Activated CD8-positive, alpha-beta memory T cell treated with anti-CD3 and anti-CD28 coated beads for 36 hours (primary cell): ENCODE measurements at regions not wholly inside any gene's neighbourhood (a gene's known extent, or its start where the extent isn't known, plus 50 kb on each side); places are given as distances from the start of the nearest gene placed in this dataset.
"Not testable (repeated sequence)": the region's sequence is repeated elsewhere in the genome, so short reads cannot be mapped to it uniquely, and the experiment has no call there.

Experiments
- CTCF ChIA-PET: fragments of 350-600 bp; sonication (Branson Sonifier 250); formaldehyde crosslinking; loops from one replicate; lab custom pipeline; 2021; ENCODE audit warnings: antibody characterized with exemption; lab: Charles Lee
- POLR2A ChIA-PET: fragments of 350-600 bp; sonication (Branson Sonifier 250); formaldehyde crosslinking; loops from one replicate; lab custom pipeline; 2021; ENCODE audit warnings: antibody characterized with exemption; lab: Charles Lee

- ChIA-PET CTCF (interaction anchor here (0.8 to 0.9 kb wide), 2 partner anchors 142 to 700 kb away, joined by 3 read pairs; no protein-coding TSS in a partner anchor), POLR2A (no interaction called here)
Observed at GRCh38 chr3:18989237-18989795, 159.0 kb upstream of the KCNH8 start.

GRCh38 chr3:18988614-18989229 lies 159.6 kb upstream of the KCNH8 start:
- ChIA-PET CTCF (interaction anchor here (0.7 to 0.9 kb wide), 3 partner anchors 142 to 861 kb away, joined by 3 to 4 read pairs (median 3); no protein-coding TSS in a partner anchor), POLR2A (no interaction called here)

GRCh38 chr3:18987862-18988447 lies 160.4 kb upstream of the KCNH8 start:
- CTCF ChIA-PET, result interaction anchor here (0.7 kb wide), 1 partner anchor 860 kb away, joined by 4 read pairs; no protein-coding TSS in a partner anchor
- POLR2A ChIA-PET, result no interaction called here

- CTCF ChIA-PET, result no interaction called here
- POLR2A ChIA-PET, result no interaction called here
Observed at GRCh38 chr3:18987070-18987469, 161.2 kb upstream of the KCNH8 start.

- ChIA-PET POLR2A (no interaction called here), CTCF (no interaction called here)
Observed at GRCh38 chr3:18982920-18983319, 165.4 kb upstream of the KCNH8 start.

- POLR2A ChIA-PET, result not testable (repeated sequence)
Observed at GRCh38 chr3:18976102-18976501, 172.2 kb upstream of the KCNH8 start.

GRCh38 chr3:18968120-18968519 lies 180.2 kb upstream of the KCNH8 start:
- ChIA-PET POLR2A (no interaction called here), CTCF (no interaction called here)

More at GRCh38 chr3:18976102-18976501, 172.2 kb upstream of the KCNH8 start:
- CTCF ChIA-PET, result not testable (repeated sequence)

GRCh38 chr3:18965781-18966180 lies 182.5 kb upstream of the KCNH8 start:
- ChIA-PET CTCF (no interaction called here), POLR2A (no interaction called here)

GRCh38 chr3:18964640-18965039 lies 183.7 kb upstream of the KCNH8 start:
- CTCF ChIA-PET, result no interaction called here
- POLR2A ChIA-PET, result no interaction called here

GRCh38 chr3:18951333-18951732 lies 197.0 kb upstream of the KCNH8 start:
- POLR2A ChIA-PET, result no interaction called here
- CTCF ChIA-PET, result no interaction called here

GRCh38 chr3:18946524-18946923 lies 201.8 kb upstream of the KCNH8 start:
- CTCF ChIA-PET, result no interaction called here
- POLR2A ChIA-PET, result no interaction called here

GRCh38 chr3:18937574-18937973 lies 210.7 kb upstream of the KCNH8 start:
- POLR2A ChIA-PET, result no interaction called here

GRCh38 chr3:18919158-18919557 lies 229.2 kb upstream of the KCNH8 start:
- POLR2A ChIA-PET, result no interaction called here
- CTCF ChIA-PET, result no interaction called here

More at GRCh38 chr3:18937574-18937973, 210.7 kb upstream of the KCNH8 start:
- CTCF ChIA-PET, result no interaction called here

- ChIA-PET POLR2A (no interaction called here), CTCF (no interaction called here)
Observed at GRCh38 chr3:18917923-18918322, 230.4 kb upstream of the KCNH8 start.

GRCh38 chr3:18902081-18902793 lies 246.1 kb upstream of the KCNH8 start:
- CTCF ChIA-PET, result no interaction called here
- POLR2A ChIA-PET, result no interaction called here

GRCh38 chr3:18901571-18901970 lies 246.7 kb upstream of the KCNH8 start:
- CTCF ChIA-PET, result no interaction called here
- POLR2A ChIA-PET, result no interaction called here

- ChIA-PET POLR2A (no interaction called here), CTCF (no interaction called here)
Observed at GRCh38 chr3:18900994-18901393, 247.3 kb upstream of the KCNH8 start.

- CTCF ChIA-PET, result no interaction called here
- POLR2A ChIA-PET, result no interaction called here
Observed at GRCh38 chr3:18898911-18899310, 249.4 kb upstream of the KCNH8 start.

GRCh38 chr3:18892756-18893155 lies 255.6 kb upstream of the KCNH8 start:
- CTCF ChIA-PET, result no interaction called here
- POLR2A ChIA-PET, result no interaction called here

- ChIA-PET CTCF (no interaction called here), POLR2A (no interaction called here)
Observed at GRCh38 chr3:18892047-18892446, 256.3 kb upstream of the KCNH8 start.
